GM12878 (cell line): ENCODE measurements at regions not wholly inside any gene's neighbourhood (a gene's known extent, or its start where the extent isn't known, plus 50 kb on each side); places are given as distances from the start of the nearest gene placed in this dataset.
A peak's percentile ranks its signal among the peaks of the same experiment; 100 is the strongest.

ENCODE experiments used
- ATAC-seq: fragments of 200-7000 bp; cut with Tn5 transposase; 3 replicates; pipeline ENCODE4 v1.9.1; 2020; ENCODE audit warnings: mild to moderate bottlenecking, moderate library complexity
- BruUV-seq: library from RNA; stranded (reverse); fragments of 400-500 nt; replicated peaks from 2 replicates; lab custom pipeline; 2021; lab: Mats Ljungman, UMichigan
- CTCF ChIA-PET: fragments of 300-600 bp; sonication (Branson Sonifier 250); formaldehyde crosslinking; extraction: SDS; loops from one replicate; lab custom pipeline; 2021; ENCODE audit warnings: inconsistent platforms; lab: Yijun Ruan, JAX
- POLR2A ChIA-PET: fragments of 350-600 bp; formaldehyde crosslinking; extraction: SDS; loops from one replicate; lab custom pipeline; 2021; ENCODE audit warnings: inconsistent platforms; lab: Charles Lee
- RAD21 ChIA-PET: fragments of 300-600 bp; sonication (Branson Sonifier 250); formaldehyde crosslinking; loops from one replicate; lab custom pipeline; 2023; ENCODE audit warnings: antibody characterized with exemption; ENCODE audit not compliant: unreplicated experiment; lab: Charles Lee
- SMC1A ChIA-PET: fragments of 300-600 bp; sonication (Branson Sonifier 250); formaldehyde crosslinking; loops from one replicate; lab custom pipeline; 2023; ENCODE audit not compliant: unreplicated experiment, uncharacterized antibody; lab: Charles Lee
- DNase-seq: peaks from one replicate; pipeline ENCODE4 v3.0.0-alpha.2; 2011; ENCODE audit warnings: low read depth, low spot score
- FAIRE-seq: peaks from 3 replicates; lab custom pipeline; 2011; peaks lifted over from hg19 to GRCh38; lab: Jason Lieb, UNC
- H2AFZ ChIP-seq: 2 replicates; pipeline ENCODE4 v1.6.0; 2011; ENCODE audit warnings: low read depth, low read length, control low read depth; ENCODE audit not compliant: control insufficient read depth
- H3K27ac ChIP-seq: 2 replicates; pipeline ENCODE4 v1.5.1; 2011; ENCODE audit warnings: control low read depth; ENCODE audit not compliant: control insufficient read depth, insufficient read depth
- H3K27me3 ChIP-seq, 2 experiments: replicated peaks in 1 of 2; 2 replicates each; pipeline versions ENCODE4 v1.6.0 to v1.6.1; 2011; ENCODE audit warnings: low read length in 1 of 2; ENCODE audit not compliant: control insufficient read depth in 2 of 2, insufficient read depth in 2 of 2
- H3K36me3 ChIP-seq, 2 experiments: 2 replicates each; pipeline ENCODE4 v1.5.1; 2011; ENCODE audit warnings: low read length in 1 of 2; ENCODE audit not compliant: control insufficient read depth in 2 of 2, insufficient read depth in 2 of 2
- H3K4me1 ChIP-seq: 2 replicates; pipeline ENCODE4 v1.6.1; 2011; ENCODE audit warnings: mild to moderate bottlenecking, low read length, moderate library complexity, mixed read lengths; ENCODE audit not compliant: control insufficient read depth, insufficient read depth
- H3K4me2 ChIP-seq: 2 replicates; pipeline ENCODE4 v1.6.0; 2011; ENCODE audit warnings: control low read depth; ENCODE audit not compliant: control insufficient read depth, insufficient read depth
- H3K4me3 ChIP-seq: fragments of 200-600 bp; sonication (generic); 2 replicates; pipeline ENCODE4 v1.5.1; 2016
- H3K79me2 ChIP-seq: 2 replicates; pipeline ENCODE4 v1.6.0; 2011; ENCODE audit warnings: low read length; ENCODE audit not compliant: control insufficient read depth, insufficient read depth
- H3K9ac ChIP-seq: 2 replicates; pipeline ENCODE4 v1.8.0; 2011; ENCODE audit warnings: low read length, control low read depth, mixed read lengths; ENCODE audit not compliant: control insufficient read depth, insufficient read depth
- H3K9me3 ChIP-seq: replicated peaks from 3 replicates; pipeline ENCODE4 v1.5.1; 2011; ENCODE audit warnings: mild to moderate bottlenecking, low read length; ENCODE audit not compliant: control insufficient read depth, insufficient read depth
- H4K20me1 ChIP-seq: 2 replicates; pipeline ENCODE4 v1.6.0; 2011; ENCODE audit not compliant: control insufficient read depth, insufficient read depth
- CTCF ChIP-seq, 3 experiments: IDR thresholded peaks in 2 of 3; conservative IDR thresholded peaks in 1 of 3; 2 replicates each; pipeline ENCODE4 v1.5.1; 2011; ENCODE audit warnings: low read depth in 3 of 3, low read length in 3 of 3, mild to moderate bottlenecking in 3 of 3, control low read depth in 2 of 3, moderate library complexity in 2 of 3, inconsistent platforms in 1 of 3, mixed read lengths in 1 of 3; ENCODE audit not compliant: control insufficient read depth in 2 of 3, insufficient read depth in 1 of 3; ENCODE audit errors: extremely low read depth in 1 of 3
- IRF4 ChIP-seq: IDR thresholded peaks from 2 replicates; pipeline ENCODE4 v1.6.1; 2011; ENCODE audit warnings: low read depth, low read length
- POU2F2 ChIP-seq: IDR thresholded peaks from 3 replicates; pipeline ENCODE4 v1.6.1; 2011; ENCODE audit warnings: low read depth, mild to moderate bottlenecking, low read length, borderline replicate concordance
- RAD21 ChIP-seq: IDR thresholded peaks from 2 replicates; pipeline ENCODE4 v1.6.1; 2011; ENCODE audit warnings: mild to moderate bottlenecking, low read depth, low read length, moderate library complexity; ENCODE audit not compliant: insufficient read depth
- SMC3 ChIP-seq: IDR thresholded peaks from 2 replicates; pipeline ENCODE4 v1.6.1; 2011; ENCODE audit warnings: low read length, improper control_type of control experiment, borderline replicate concordance
- STAT1 ChIP-seq: fragments of 450-650 bp; conservative IDR thresholded peaks from 2 replicates; pipeline ENCODE4 v1.6.1; 2014; ENCODE audit warnings: antibody characterized with exemption, mild to moderate bottlenecking
- YY1 ChIP-seq: IDR thresholded peaks from 2 replicates; pipeline ENCODE4 v1.6.1; 2011; ENCODE audit warnings: low read depth, mild to moderate bottlenecking, low read length
- WGBS: methylation state at CpG from one replicate; pipeline ENCODE4 v1.1.6; 2016; ENCODE audit warnings: low lambda C conversion rate; ENCODE audit not compliant: insufficient replicate concordance, insufficient coverage; ENCODE audit errors: missing lambda C conversion rate; 5-methylcytosine and 5-hydroxymethylcytosine counted together
- in situ Hi-C: fragments of 300-500 bp; cut with MboI; formaldehyde crosslinking; loops from 9 replicates; pipeline ENCODE4 v1.14.3; 2018; ENCODE audit warnings: mixed read lengths
- intact Hi-C: fragments of 100-400 bp; cut with micrococcal nuclease; formaldehyde crosslinking; loops from one replicate; pipeline ENCODE4 v1.14.2; 2022; ENCODE audit not compliant: unreplicated experiment

GRCh38 chr3:67790043-67790442, 135.6 kb upstream of the SUCLG2 start:
- no peak overlapping the region for H3K4me2 ChIP-seq
- RAD21 ChIA-PET, result interaction anchor here (1.1 to 3.4 kb wide), 5 partner anchors 196 to 854 kb away, joined by 3 to 37 read pairs (median 4); no protein-coding TSS in a partner anchor
- no peak overlapping the region for H2AFZ ChIP-seq
- no peaks in the 10 kb centered on the region for H3K27me3 ChIP-seq
- in situ Hi-C loops (loop anchor here (5.0 to 25.0 kb wide), 2 partner anchors 403 to 803 kb away; partner anchors contain the start of gene KBTBD8), intact Hi-C loops (loop anchor here (1.0 to 10.0 kb wide), 5 partner anchors 135 to 815 kb away; partner anchors contain the start of gene SUCLG2)
- WGBS, result 45% methylated on average over 2 of the region's 2 CpGs
- H3K36me3 ChIP-seq, result no peaks in the 10 kb centered on the region
- H3K4me1 ChIP-seq, result no peaks in the 10 kb centered on the region
- FAIRE-seq, result peak; percentile 74
- no peak overlapping the region for H3K27ac ChIP-seq
- CTCF ChIA-PET, result interaction anchor here (0.6 to 4.5 kb wide), 20 partner anchors 10 to 1103 kb away, joined by 3 to 106 read pairs (median 5); no protein-coding TSS in a partner anchor
- SMC1A ChIA-PET, result interaction anchor here (0.9 to 3.1 kb wide), 11 partner anchors 195 to 800 kb away, joined by 3 to 45 read pairs (median 4); no protein-coding TSS in a partner anchor
- peak; percentile 27 for DNase-seq
- H4K20me1 ChIP-seq, result no peaks in the 10 kb centered on the region
- H3K4me3 ChIP-seq, result no peak overlapping the region
- H3K9me3 ChIP-seq, result no peaks in the 10 kb centered on the region
- no TSS peak for BruUV-seq
- no peak overlapping the region for H3K9ac ChIP-seq
- H3K79me2 ChIP-seq, result no peaks in the 10 kb centered on the region
- POLR2A ChIA-PET, result no interaction called here
- peak; percentile 96 for ATAC-seq
- TF ChIP-seq CTCF (IDR thresholded peaks at IDR 0.05 in 2 of 3, conservative IDR thresholded peaks at IDR 0.05 in 1 of 3; ENCODE audit: control insufficient read depth in 2 of 3, extremely low read depth in 1 of 3, insufficient read depth in 1 of 3, low read depth in 3 of 3, low read length in 3 of 3) (peak; percentile 72 to 76 (median 74)), IRF4 (0 out of 2 replicates have a peak, but pooled peaks have one; percentile 13), POU2F2 (no peak), STAT1 (no peak), SMC3 (peak; percentile 93), YY1 (peak; percentile 66; the same call in 1 of the 2 replicates), RAD21 (peak; percentile 94)
